Hepatocyte (in vitro differentiated cells): ENCODE measurements at regions not wholly inside any gene's neighbourhood (a gene's known extent, or its start where the extent isn't known, plus 50 kb on each side); places are given as distances from the start of the nearest gene placed in this dataset.

Experiments
- CTCF ChIP-seq: fragments of 200-600 bp; sonication (generic); IDR thresholded peaks from 2 replicates; pipeline ENCODE4 v1.5.1; 2016; ENCODE audit warnings: antibody characterized with exemption, mild to moderate bottlenecking; ENCODE audit not compliant: poor library complexity
- EZH2 ChIP-seq: fragments of 200-600 bp; sonication (generic); IDR thresholded peaks from 2 replicates; pipeline ENCODE4 v1.6.1; 2016; ENCODE audit warnings: antibody characterized with exemption, mild to moderate bottlenecking, borderline replicate concordance
- EZH2phosphoT487 ChIP-seq: fragments of 200-600 bp; sonication (generic); IDR thresholded peaks from one replicate; pipeline ENCODE4 v1.6.1; 2018; ENCODE audit warnings: antibody characterized with exemption, mild to moderate bottlenecking, low read depth, moderate library complexity; ENCODE audit not compliant: unreplicated experiment, severe bottlenecking

GRCh38 chr15:46278062-46278461 lies 643.2 kb downstream of the SQOR start:
- TF ChIP-seq CTCF (no peak), EZH2 (no peak), EZH2phosphoT487 (no peak)
